Hematopoietic multipotent progenitor cell treated with erythropoietin and hydrocortisone succinate and interleukin-3 and kit ligand, for 4 days (in vitro differentiated cells): ENCODE measurements at regions not wholly inside any gene's neighbourhood (a gene's known extent, or its start where the extent isn't known, plus 50 kb on each side); places are given as distances from the start of the nearest gene placed in this dataset.

Experiments used
- DNase-seq: peaks from one replicate; pipeline ENCODE4 v3.0.0-alpha.2; 2015

- DNase-seq: no peak
Observed at GRCh38 chr22:23405366-23405851, 174.7 kb downstream of the IGLL1 start.

- DNase-seq: peak; percentile 65
Observed at GRCh38 chr22:23404689-23405365, 175.3 kb downstream of the IGLL1 start.

DNA sequence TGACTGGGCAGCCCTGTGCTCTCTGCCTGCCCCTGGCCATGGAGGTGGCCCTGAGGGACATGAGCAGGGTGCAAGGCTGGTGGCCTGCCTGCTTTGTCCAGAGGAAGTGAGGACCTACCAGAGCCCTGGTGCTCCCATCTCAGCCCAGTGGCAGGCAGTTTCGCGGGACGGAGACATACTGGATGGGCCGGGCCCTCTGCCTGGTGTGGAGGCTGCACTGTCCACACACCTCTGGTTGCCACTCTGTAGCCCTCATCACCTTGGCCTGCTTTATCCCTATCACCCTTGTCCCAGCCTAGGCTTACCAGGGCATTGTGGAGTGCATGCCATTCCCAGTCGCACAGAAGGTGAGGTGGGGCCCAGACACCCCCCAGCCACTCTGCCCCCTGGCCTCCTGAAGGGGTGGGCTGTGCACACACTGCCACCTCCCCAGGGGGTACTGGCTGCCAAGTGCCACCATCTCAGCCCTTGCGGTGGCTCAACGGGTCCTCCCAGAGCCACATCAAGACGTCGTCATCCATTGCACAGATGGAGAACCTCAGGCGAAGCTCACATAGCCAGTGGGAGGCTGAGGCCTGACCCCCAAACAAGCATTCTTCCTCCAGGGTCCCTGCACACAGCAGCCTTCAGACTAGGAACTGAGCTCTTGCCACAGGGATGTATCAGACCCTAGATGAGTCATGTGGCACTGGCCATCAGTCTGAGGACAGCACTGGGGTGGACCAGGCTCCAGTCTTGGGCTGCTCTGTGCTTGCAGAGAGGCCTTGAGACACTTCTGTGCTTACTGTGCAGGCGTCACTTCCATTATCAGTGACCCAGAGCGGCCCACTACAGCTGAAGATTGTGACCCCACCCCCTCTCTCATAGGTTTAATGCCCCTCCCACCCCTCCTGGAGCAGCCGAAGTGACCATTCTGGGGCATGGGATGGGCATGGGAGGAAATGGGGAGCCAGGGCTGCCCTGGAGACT, 176.1 kb downstream of the IGLL1 start:
- DNase-seq: no peak

- no peak for DNase-seq
Observed at GRCh38 chr22:23403152-23403719, 176.9 kb downstream of the IGLL1 start.

DNA sequence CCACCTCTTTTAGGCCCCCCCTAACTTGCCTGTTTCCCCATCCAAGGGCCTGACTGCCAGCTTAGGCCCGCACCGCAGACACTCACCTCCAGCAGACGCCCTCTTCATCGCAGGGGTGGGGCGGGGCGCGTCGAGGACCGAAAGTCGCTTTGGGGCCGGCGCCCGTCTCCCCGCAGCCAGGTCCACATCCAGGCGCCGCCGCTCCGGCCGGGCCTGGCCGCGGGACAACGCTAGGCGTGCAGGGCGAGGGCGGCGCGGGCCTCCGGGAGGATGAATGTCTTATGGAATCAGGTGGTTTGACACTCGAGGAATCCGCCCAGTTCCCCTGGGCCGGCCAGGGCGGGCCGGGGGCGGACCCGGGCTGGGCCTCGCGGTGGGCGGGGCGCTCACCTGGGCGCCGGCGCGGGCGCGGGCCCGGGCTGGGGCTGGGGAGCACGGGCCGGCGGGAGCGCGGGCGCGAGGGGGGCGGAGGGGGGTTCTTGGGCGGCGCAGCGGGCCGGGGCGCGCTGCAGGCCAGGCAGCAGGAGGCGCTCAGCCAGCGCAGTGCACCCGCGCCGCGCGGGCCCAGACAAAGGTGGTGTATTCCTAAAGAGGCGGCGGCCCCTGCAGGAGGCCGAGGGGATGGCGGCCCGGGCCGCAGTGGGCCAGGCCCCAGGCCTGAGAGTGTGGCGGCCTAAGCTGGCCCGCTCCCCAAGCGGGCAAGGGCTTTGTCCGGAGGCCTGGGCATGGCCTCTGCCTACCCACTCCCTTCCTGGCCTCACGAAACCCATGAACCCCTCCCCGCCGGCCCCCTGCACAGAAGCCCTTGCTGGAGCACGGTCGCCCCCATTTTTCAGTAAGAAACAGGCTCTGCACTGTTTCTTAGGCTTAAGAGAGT, 177.6 kb downstream of the IGLL1 start:
- DNase-seq: peak; percentile 89

- DNase-seq: peak; percentile 36
Observed at GRCh38 chr22:23401910-23402274, 178.2 kb downstream of the IGLL1 start.

DNA sequence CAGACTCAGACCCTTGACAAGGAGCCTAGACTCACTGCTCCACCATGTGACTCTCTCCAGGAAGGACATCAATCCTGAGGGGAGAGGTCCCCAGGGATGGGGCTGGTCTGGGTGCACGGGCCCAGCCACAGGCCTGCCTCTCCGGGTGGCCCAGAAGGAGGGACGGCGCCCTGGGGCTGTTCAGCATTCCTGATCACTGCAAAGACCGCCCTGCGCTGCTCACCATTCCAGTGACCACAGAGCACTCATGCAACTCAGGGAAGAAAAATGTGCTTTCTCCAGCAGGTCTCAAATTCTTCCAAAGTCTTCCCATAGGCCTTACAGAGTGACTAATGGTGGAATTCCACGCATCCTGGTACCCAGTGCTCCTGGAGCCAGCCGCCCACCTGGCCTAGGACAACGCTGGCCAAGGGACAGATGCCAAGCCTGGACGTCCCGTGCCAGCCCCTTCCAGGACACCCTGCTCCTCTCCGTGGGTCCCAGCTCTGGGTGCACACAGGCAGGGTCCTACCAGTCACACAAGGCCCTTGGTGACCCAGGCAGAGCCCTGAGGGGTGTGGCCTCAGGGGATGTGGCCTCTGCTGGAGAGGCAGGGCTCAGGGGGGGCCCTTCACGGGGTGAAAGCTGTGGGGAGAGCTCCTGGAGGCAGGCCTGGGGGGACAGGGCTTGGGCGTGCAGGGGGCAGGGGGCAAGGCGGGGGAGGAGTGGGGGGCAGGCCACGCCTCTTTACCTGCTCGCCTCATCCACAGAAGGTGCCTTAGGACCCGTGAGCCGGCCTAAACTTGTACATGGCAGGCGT, 178.8 kb downstream of the IGLL1 start:
- no peak for DNase-seq

DNA sequence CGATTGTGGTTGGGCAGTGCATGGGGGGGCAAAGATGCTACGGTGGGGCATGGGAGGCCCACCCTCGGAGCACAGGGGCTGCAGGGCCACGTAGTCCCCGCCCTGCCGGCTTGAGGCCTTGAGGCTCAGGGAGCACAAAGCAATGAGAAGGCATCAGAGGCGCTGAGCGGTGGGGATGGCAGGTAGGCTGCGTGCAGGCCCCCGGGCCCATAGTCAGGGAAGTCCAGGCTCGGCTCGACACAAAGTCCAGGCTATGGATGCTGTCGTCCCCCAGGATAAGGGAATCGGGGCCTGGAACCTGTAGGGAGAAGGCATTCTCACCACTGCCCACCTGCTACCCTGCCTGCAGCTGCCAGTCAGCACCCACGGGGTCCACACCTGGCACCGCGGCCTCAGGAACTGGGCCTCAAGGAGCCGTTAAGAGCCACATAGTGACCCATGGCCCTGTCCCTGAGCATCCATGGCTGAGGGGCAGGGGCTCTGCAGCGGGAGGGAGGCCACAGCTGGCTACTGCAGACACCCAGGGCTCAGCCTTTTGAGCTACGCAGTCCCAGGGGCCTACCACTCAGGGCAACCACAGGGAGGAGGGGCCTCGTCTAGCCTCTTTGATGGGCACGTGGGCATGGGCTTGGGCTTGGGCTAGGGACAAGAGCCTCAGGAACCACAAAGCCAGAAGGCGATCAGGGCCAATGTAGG, 179.7 kb downstream of the IGLL1 start:
- DNase-seq: no peak

DNA sequence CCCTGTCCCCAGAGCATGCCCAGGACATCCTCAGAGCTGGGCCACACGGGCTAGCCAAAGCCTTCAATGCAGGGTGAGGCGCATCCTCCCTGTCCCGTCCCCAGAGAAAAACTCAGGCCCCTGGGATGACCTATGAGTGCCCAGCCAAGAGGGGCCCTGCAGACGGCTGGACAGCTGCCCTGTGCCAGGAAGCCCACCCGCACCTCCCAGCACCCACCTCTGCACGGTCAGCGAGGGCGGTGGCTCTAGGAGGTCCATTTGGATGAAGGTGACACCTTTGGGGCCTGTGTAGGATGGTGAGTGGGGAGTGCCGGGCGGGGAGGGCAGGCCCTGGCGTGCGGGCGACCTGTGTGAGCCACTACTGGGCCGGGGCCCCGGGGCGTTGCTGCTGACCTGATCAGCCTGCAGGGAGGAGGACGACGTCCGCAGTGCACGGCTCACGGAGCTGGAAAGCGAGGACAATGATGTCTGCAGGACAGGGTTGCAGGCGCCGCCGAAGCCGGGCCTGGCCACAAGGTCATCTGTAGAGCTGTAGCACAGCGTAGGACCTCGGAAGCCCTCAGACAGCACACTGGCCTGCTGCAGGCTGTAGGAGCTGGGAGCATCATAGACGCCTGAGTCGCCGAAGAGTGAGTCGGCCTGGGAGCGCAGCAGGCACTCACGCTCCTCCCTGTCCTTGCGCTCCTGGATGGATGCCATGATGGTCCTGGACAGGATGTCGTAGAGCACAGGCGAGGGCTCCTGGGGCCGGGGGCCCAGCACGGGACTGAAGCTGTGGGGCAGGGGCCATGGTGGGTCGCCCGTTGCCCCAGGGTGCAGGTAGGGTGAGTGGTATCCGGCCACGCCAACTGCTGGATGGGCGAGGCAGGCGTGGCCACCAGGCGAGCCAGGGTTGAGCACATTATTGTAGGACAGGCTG, 180.5 kb downstream of the IGLL1 start:
- no peak for DNase-seq

DNA sequence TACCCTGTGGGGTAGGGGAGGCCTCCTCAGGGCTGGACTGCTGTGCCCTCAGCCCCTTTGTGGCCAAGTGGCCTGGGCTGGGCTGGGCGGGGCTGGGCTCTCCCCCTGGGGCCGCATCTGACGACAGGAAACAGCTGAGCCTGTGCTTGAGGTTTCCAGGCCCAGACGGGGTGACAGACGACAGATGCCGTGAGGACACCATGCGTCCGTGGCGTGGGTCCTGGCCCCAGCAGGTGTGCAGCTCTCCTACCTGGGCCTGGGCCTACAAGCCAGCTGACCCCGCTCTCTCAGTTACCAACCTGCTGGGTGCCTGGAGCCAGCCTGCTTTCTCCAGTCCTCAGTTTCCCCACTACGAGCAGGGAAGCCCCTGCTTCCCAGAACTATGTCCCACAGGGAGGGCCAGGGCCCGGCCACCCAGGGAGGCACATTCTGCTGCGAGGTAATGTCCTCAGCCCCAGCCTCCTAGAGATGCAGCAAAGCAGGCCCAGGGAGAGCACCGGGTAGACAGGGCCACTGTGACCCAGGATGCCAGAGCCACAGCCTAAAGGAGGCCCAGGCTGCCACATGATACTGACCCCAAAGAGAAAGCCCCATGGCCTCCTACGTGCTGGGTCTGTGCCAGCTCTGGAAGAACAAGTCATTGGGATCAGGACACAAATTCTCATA, 181.3 kb downstream of the IGLL1 start:
- peak; percentile 21 for DNase-seq

- DNase-seq: no peak
Observed at GRCh38 chr22:23397613-23398567, 182.2 kb downstream of the IGLL1 start.

GRCh38 chr22:23397008-23397612, 183.0 kb downstream of the IGLL1 start:
- DNase-seq: no peak

DNA sequence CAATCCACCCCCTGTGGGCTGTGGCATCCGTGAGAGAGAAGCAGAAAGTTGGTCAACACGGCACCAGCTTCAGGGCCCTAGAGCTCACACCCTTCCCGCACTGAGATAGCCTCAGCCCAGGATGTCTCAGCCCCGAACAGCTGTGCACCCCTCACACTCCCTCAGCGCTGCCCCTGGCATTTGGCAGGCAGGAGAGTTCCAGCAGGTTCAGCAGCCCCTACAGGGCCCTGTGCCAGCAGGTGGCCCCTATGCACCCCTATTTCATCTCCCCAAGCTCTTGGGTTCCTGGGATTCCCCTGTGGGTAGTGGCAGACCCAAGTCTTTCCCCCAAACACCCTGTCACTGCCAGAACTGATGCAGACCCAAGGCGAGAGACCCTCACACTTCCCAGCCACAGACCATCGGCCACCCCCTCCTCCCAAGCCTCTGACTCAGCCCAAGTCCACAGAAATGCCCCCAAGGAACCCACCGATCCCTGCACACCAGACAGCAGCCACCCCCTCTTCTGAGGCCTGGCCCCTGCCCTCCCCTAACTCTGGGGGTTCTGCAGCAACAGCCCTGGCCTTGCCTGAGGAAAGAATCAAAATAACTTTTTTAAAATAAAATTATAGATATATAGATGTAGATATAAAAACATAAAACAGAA, 183.6 kb downstream of the IGLL1 start:
- no peak for DNase-seq

- DNase-seq: peak; percentile 30
Observed at GRCh38 chr22:23395530-23396361, 184.3 kb downstream of the IGLL1 start.

GRCh38 chr22:23394525-23395326, 185.4 kb downstream of the IGLL1 start:
- DNase-seq: no peak
